ENCODE measurements at regions not wholly inside any gene's neighbourhood (a gene's known extent, or its start where the extent isn't known, plus 50 kb on each side); places are given as distances from the start of the nearest gene placed in this dataset.

- no peak for DNase-seq
Observed at GRCh38 chr4:138740816-138741745, 274.5 kb upstream of the NOCT start.

- peak; percentile 62 for DNase-seq
Observed at GRCh38 chr4:138736362-138736761, 279.2 kb upstream of the NOCT start.

- DNase-seq, result no peak
Observed at GRCh38 chr4:138734746-138735145, 280.8 kb upstream of the NOCT start.

GRCh38 chr4:138728566-138728965, 287.0 kb upstream of the NOCT start:
- no peak for DNase-seq

GRCh38 chr4:138727731-138728130, 287.9 kb upstream of the NOCT start:
- DNase-seq, result no peak

- no peak for DNase-seq
Observed at GRCh38 chr4:138724530-138724929, 291.1 kb upstream of the NOCT start.

- DNase-seq, result no peak
Observed at GRCh38 chr4:138716559-138717335, 298.8 kb upstream of the NOCT start.

GRCh38 chr4:138710297-138710696, 305.3 kb upstream of the NOCT start:
- DNase-seq, result no peak

- no peak for DNase-seq
Observed at GRCh38 chr4:138709859-138710258, 305.7 kb upstream of the NOCT start.

GRCh38 chr4:138707746-138708677, 307.6 kb upstream of the NOCT start:
- DNase-seq, result peak; percentile 23

- peak; percentile 16 for DNase-seq
Observed at GRCh38 chr4:138706201-138706600, 309.4 kb upstream of the NOCT start.

- DNase-seq, result no peak
Observed at GRCh38 chr4:138702190-138702824, 313.3 kb upstream of the NOCT start.

- DNase-seq, result no peak
Observed at GRCh38 chr4:138698641-138699040, 316.9 kb upstream of the NOCT start.

- DNase-seq, result no peak
Observed at GRCh38 chr4:138697851-138698250, 317.7 kb upstream of the NOCT start.

GRCh38 chr4:138696771-138697170, 318.8 kb upstream of the NOCT start:
- no peak for DNase-seq

GRCh38 chr4:138696058-138696457, 319.5 kb upstream of the NOCT start:
- DNase-seq, result no peak

- no peak for DNase-seq
Observed at GRCh38 chr4:138693526-138693925, 322.1 kb upstream of the NOCT start.

GRCh38 chr4:138692411-138692810, 323.2 kb upstream of the NOCT start:
- DNase-seq, result no peak

- DNase-seq, result no peak
Observed at GRCh38 chr4:138689593-138689992, 326.0 kb upstream of the NOCT start.

GRCh38 chr4:138689187-138689586, 326.4 kb upstream of the NOCT start:
- DNase-seq, result no peak

- no peak for DNase-seq
Observed at GRCh38 chr4:138688408-138689085, 327.0 kb upstream of the NOCT start.

All from kidney glomerular epithelial cell (primary cell).